Testis (tissue), 2 donors: ENCODE measurements at regions not wholly inside any gene's neighbourhood (a gene's known extent, or its start where the extent isn't known, plus 50 kb on each side); places are given as distances from the start of the nearest gene placed in this dataset.

Source experiments
- DNase-seq: peaks from one replicate; pipeline ENCODE4 v3.0.0-alpha.2; 2019
- H3K27ac ChIP-seq, 2 donors: fragments of 200-600 bp; sonication (generic); one replicate each; pipeline ENCODE4 v1.5.1; 2019
- H3K27me3 ChIP-seq: fragments of 200-600 bp; sonication (generic); one replicate; pipeline ENCODE4 v1.5.1; 2019
- H3K36me3 ChIP-seq: fragments of 200-600 bp; sonication (generic); one replicate; pipeline ENCODE4 v1.5.1; 2017; ENCODE audit warnings: low read depth; ENCODE audit errors: missing control alignments
- H3K4me1 ChIP-seq: fragments of 200-600 bp; sonication (generic); one replicate; pipeline ENCODE4 v1.5.1; 2019
- H3K4me3 ChIP-seq, 2 donors: fragments of 200-600 bp; sonication (generic); one replicate each; pipeline ENCODE4 v1.5.1; 2017 to 2019
- H3K9me3 ChIP-seq: fragments of 200-600 bp; sonication (generic); one replicate; pipeline ENCODE4 v1.5.1; 2017
- POLR2A ChIP-seq: fragments of 450-650 bp; IDR thresholded peaks from one replicate; pipeline ENCODE4 v1.6.1; 2017; ENCODE audit warnings: antibody characterized with exemption, mild to moderate bottlenecking, moderate library complexity
- WGBS, 2 donors: methylation state at CpG; one replicate each; pipeline ENCODE4 v1.1.5; 2018; 5-methylcytosine and 5-hydroxymethylcytosine counted together
- intact Hi-C: fragments of 100-400 bp; cut with DNase I; formaldehyde crosslinking; loops from one replicate; pipeline ENCODE4 v1.15.1; 2023; ENCODE audit warnings: low total_unique reads
- TF ChIP-seq, protein P1 (sequence below), 3 experiments: fragments of 450-650 bp in 2 of 3; fragments of 200-600 bp in 1 of 3; sonication (generic) in 1 of 3; IDR thresholded peaks; one replicate each; pipeline ENCODE4 v1.5.1; 2016 to 2019; ENCODE audit warnings: antibody characterized with exemption in 3 of 3, mild to moderate bottlenecking in 2 of 3, moderate library complexity in 1 of 3

- Histone ChIP-seq H3K27ac (no peak overlapping the region), H3K4me1 (peaks cover 3% of the 10 kb centered on the region), H3K4me3 (no peak overlapping the region), H3K9me3 (no peaks in the 10 kb centered on the region), H3K36me3 (no peaks in the 10 kb centered on the region), H3K27me3 (no peaks in the 10 kb centered on the region)
- intact Hi-C loops = no loop called here
- no peak for DNase-seq
- TF ChIP-seq, protein P1, sequence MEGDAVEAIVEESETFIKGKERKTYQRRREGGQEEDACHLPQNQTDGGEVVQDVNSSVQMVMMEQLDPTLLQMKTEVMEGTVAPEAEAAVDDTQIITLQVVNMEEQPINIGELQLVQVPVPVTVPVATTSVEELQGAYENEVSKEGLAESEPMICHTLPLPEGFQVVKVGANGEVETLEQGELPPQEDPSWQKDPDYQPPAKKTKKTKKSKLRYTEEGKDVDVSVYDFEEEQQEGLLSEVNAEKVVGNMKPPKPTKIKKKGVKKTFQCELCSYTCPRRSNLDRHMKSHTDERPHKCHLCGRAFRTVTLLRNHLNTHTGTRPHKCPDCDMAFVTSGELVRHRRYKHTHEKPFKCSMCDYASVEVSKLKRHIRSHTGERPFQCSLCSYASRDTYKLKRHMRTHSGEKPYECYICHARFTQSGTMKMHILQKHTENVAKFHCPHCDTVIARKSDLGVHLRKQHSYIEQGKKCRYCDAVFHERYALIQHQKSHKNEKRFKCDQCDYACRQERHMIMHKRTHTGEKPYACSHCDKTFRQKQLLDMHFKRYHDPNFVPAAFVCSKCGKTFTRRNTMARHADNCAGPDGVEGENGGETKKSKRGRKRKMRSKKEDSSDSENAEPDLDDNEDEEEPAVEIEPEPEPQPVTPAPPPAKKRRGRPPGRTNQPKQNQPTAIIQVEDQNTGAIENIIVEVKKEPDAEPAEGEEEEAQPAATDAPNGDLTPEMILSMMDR (IDR thresholded peaks at IDR 0.05) = no peak
- no peak for TF ChIP-seq POLR2A
- 80 to 86% methylated on average over 9 of the region's 9 CpGs for WGBS, 2 donors
These were observed 190.3 kb downstream of the ARL4C start for GRCh38 chr2:234306426-234307173.

DNA sequence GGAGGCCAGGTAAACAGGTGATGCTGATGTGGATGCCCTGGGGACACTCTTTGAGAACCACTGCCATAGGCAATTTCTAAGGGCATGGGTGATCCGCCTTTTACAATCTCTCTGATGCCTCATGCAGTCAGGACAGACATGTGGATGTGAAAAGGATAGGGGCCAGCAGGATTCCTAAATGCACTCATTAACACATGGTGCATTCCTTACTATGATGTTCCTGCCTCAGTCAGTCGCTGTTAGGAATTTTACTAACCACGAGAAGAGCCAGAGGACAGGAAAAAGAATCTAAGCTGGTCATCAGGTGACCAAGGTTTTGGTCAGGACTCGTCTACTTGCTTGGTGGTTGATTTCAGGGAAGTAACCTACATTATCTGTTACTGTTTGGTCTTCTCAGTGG, 191.0 kb downstream of the ARL4C start:
- no peak overlapping the region for H3K27ac ChIP-seq
- no peaks in the 10 kb centered on the region for H3K27me3 ChIP-seq
- TF ChIP-seq, protein P1 (IDR thresholded peaks at IDR 0.05) = no peak
- TF ChIP-seq POLR2A = no peak
- WGBS, 2 donors = 55 to 57% methylated on average over 4 of the region's 4 CpGs
- DNase-seq = no peak
- intact Hi-C loops = no loop called here
- no peaks in the 10 kb centered on the region for H3K36me3 ChIP-seq
- H3K9me3 ChIP-seq = no peaks in the 10 kb centered on the region
- peaks cover 6% of the 10 kb centered on the region for H3K4me1 ChIP-seq
- H3K4me3 ChIP-seq = no peak overlapping the region

- Histone ChIP-seq H3K36me3 (no peaks in the 10 kb centered on the region), H3K9me3 (no peaks in the 10 kb centered on the region), H3K4me1 (peaks cover 6% of the 10 kb centered on the region), H3K27me3 (no peaks in the 10 kb centered on the region), H3K27ac (no peak overlapping the region), H3K4me3 (no peak overlapping the region)
- DNase-seq = no peak
- intact Hi-C loops = no loop called here
- no peak for TF ChIP-seq POLR2A
- TF ChIP-seq, protein P1 (IDR thresholded peaks at IDR 0.05) = no peak
- 60 to 74% methylated on average over 5 of the region's 5 CpGs for WGBS, 2 donors
These were observed 191.9 kb downstream of the ARL4C start for GRCh38 chr2:234304950-234305349.

DNA sequence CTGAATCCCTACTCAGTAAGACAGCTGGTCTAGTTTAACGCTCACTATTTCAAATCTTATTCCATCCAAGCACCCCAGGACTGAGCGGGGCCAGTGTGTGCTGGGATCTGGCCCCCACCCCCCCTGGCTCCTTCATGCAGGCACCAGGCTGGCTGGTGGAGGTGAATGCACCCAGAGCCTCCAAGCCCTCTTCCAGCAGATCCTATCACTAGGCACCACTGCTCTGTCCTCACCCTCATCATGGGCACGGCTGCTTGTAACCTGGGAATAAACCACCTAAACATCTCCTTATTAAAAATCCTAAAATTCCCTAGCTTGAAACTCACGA, 194.3 kb downstream of the ARL4C start:
- H3K9me3 ChIP-seq = no peaks in the 10 kb centered on the region
- 77 to 78% methylated on average over 4 of the region's 4 CpGs for WGBS, 2 donors
- no peak overlapping the region for H3K4me3 ChIP-seq
- H3K27ac ChIP-seq = no peak overlapping the region
- H3K36me3 ChIP-seq = no peaks in the 10 kb centered on the region
- intact Hi-C loops = no loop called here
- H3K4me1 ChIP-seq = peaks cover 6% of the 10 kb centered on the region
- no peaks in the 10 kb centered on the region for H3K27me3 ChIP-seq
- no peak for DNase-seq
- no peak for TF ChIP-seq POLR2A
- TF ChIP-seq, protein P1 (IDR thresholded peaks at IDR 0.05) = no peak
